Muscle layer of duodenum (tissue), 2 donors: ENCODE measurements at regions not wholly inside any gene's neighbourhood (a gene's known extent, or its start where the extent isn't known, plus 50 kb on each side); places are given as distances from the start of the nearest gene placed in this dataset.

Experiments
- H3K27ac ChIP-seq: one replicate; pipeline ENCODE4 v1.7.0; 2013; ENCODE audit warnings: mild to moderate bottlenecking, low read length
- H3K27me3 ChIP-seq: one replicate; pipeline ENCODE4 v1.7.0; 2013; ENCODE audit warnings: low read depth, mild to moderate bottlenecking, control low read depth, low read length
- H3K36me3 ChIP-seq, 2 donors: one replicate each; pipeline ENCODE4 v1.7.0; 2013; ENCODE audit warnings: low read length in 2 of 2, control low read depth in 1 of 2, mild to moderate bottlenecking in 1 of 2; ENCODE audit not compliant: insufficient read depth in 2 of 2, control insufficient read depth in 1 of 2
- H3K4me1 ChIP-seq, 2 donors: one replicate each; pipeline ENCODE4 v1.7.0; 2013; ENCODE audit warnings: low read length in 2 of 2, mild to moderate bottlenecking in 2 of 2, control low read depth in 1 of 2, moderate library complexity in 1 of 2; ENCODE audit not compliant: insufficient read depth in 2 of 2, control insufficient read depth in 1 of 2
- H3K4me3 ChIP-seq, 2 donors: one replicate each; pipeline ENCODE4 v1.7.0; 2013; ENCODE audit warnings: low read length in 2 of 2, low read depth in 1 of 2, mild to moderate bottlenecking in 1 of 2
- H3K9me3 ChIP-seq, 2 donors: one replicate each; pipeline ENCODE4 v1.7.0; 2013; ENCODE audit warnings: low read length in 2 of 2, control low read depth in 1 of 2, mild to moderate bottlenecking in 1 of 2; ENCODE audit not compliant: control insufficient read depth in 1 of 2
- donor health status: healthy.

GRCh38 chr3:16122661-16123060, 51.8 kb upstream of the GALNT15 start:
- no peaks in the 10 kb centered on the region for H3K27me3 ChIP-seq
- no peak overlapping the region for H3K27ac ChIP-seq
- no peaks in the 10 kb centered on the region for H3K36me3 ChIP-seq
- no peaks in the 10 kb centered on the region for H3K9me3 ChIP-seq
- H3K4me1 ChIP-seq, result no peaks in the 10 kb centered on the region
- H3K4me3 ChIP-seq, result no peak overlapping the region

GRCh38 chr3:16124636-16125035, 49.8 kb upstream of the GALNT15 start:
- Histone ChIP-seq H3K4me3 (no peak overlapping the region), H3K27ac (no peak overlapping the region), H3K4me1 (no peaks in the 10 kb centered on the region), H3K36me3 (no peaks in the 10 kb centered on the region), H3K9me3 (no peaks in the 10 kb centered on the region), H3K27me3 (no peaks in the 10 kb centered on the region)
